H1 (cell line): ENCODE measurements at regions not wholly inside any gene's neighbourhood (a gene's known extent, or its start where the extent isn't known, plus 50 kb on each side); places are given as distances from the start of the nearest gene placed in this dataset.

ENCODE experiments used
- CTCF ChIA-PET: fragments of 300-600 bp; sonication (Branson Sonifier 250); formaldehyde crosslinking; loops from one replicate; lab custom pipeline; 2021; ENCODE audit not compliant: partially characterized antibody; lab: Charles Lee
- POLR2A ChIA-PET: fragments of 300-600 bp; sonication (Branson Sonifier 250); formaldehyde crosslinking; loops from one replicate; lab custom pipeline; 2021; ENCODE audit warnings: inconsistent platforms; ENCODE audit not compliant: partially characterized antibody; lab: Charles Lee
- DNase-seq, 2 experiments: peaks; one replicate each; pipeline versions ENCODE4 v3.0.0 to v3.0.0-alpha.2; 2010 to 2022; ENCODE audit warnings: low spot score in 2 of 2, low read depth in 1 of 2, mixed read lengths in 1 of 2
- FAIRE-seq: peaks from 2 replicates; lab custom pipeline; 2011; peaks lifted over from hg19 to GRCh38; lab: Jason Lieb, UNC
- H2AFZ ChIP-seq: 2 replicates; pipeline ENCODE4 v1.8.1; 2012; ENCODE audit warnings: low read length, inconsistent platforms
- H2AK5ac ChIP-seq: 2 replicates; pipeline ENCODE4 v1.6.1; 2013; ENCODE audit warnings: low read depth, low read length
- H2BK120ac ChIP-seq: replicated peaks from 2 replicates; pipeline ENCODE3; 2013; ENCODE audit warnings: low read depth, low read length, inconsistent platforms
- H2BK12ac ChIP-seq: 2 replicates; pipeline ENCODE4 v1.6.1; 2013; ENCODE audit warnings: low read depth, low read length
- H2BK15ac ChIP-seq: 2 replicates; pipeline ENCODE4 v1.6.1; 2013; ENCODE audit warnings: low read length
- H2BK20ac ChIP-seq: 2 replicates; pipeline ENCODE4 v1.6.1; 2013; ENCODE audit warnings: low read length
- H2BK5ac ChIP-seq: 2 replicates; pipeline ENCODE4 v1.6.1; 2013; ENCODE audit warnings: low read depth, low read length
- H3K14ac ChIP-seq: 2 replicates; pipeline ENCODE4 v1.6.1; 2013; ENCODE audit warnings: inconsistent platforms; ENCODE audit not compliant: insufficient read length
- H3K18ac ChIP-seq: 2 replicates; pipeline ENCODE4 v1.6.1; 2013; ENCODE audit warnings: low read length; ENCODE audit errors: extremely low read depth
- H3K23ac ChIP-seq: 2 replicates; pipeline ENCODE4 v1.6.1; 2013; ENCODE audit warnings: inconsistent platforms; ENCODE audit not compliant: insufficient read length
- H3K23me2 ChIP-seq: 2 replicates; pipeline ENCODE4 v1.6.1; 2013; ENCODE audit warnings: low read depth, low read length
- H3K27ac ChIP-seq: 2 replicates; pipeline ENCODE4 v1.6.1; 2011; ENCODE audit warnings: low read depth, low read length, inconsistent platforms
- H3K27me3 ChIP-seq, 4 experiments: replicated peaks in 1 of 4; 1 replicate in 1 of 4; 2 replicates in 3 of 4; pipeline versions ENCODE4 v1.6.1 to v1.8.1; 2011 to 2013; ENCODE audit warnings: low read length in 3 of 4, mild to moderate bottlenecking in 3 of 4, inconsistent platforms in 2 of 4, mixed read lengths in 2 of 4, moderate library complexity in 1 of 4; ENCODE audit not compliant: control insufficient read depth in 3 of 4, insufficient read depth in 3 of 4; ENCODE audit errors: extremely low read depth in 1 of 4
- H3K36me3 ChIP-seq, 4 experiments: 2 replicates each; pipeline versions ENCODE4 v1.6.1 to v1.8.1; 2011 to 2013; ENCODE audit warnings: mild to moderate bottlenecking in 4 of 4, low read length in 3 of 4, moderate library complexity in 2 of 4, control low read depth in 1 of 4, inconsistent platforms in 1 of 4; ENCODE audit not compliant: insufficient read depth in 4 of 4, control insufficient read depth in 2 of 4
- H3K4ac ChIP-seq: replicated peaks from 2 replicates; pipeline ENCODE3; 2013; ENCODE audit warnings: low read length, low read depth, mixed read lengths, inconsistent platforms; ENCODE audit not compliant: insufficient read length
- H3K4me1 ChIP-seq, 4 experiments: replicated peaks in 1 of 4; 1 replicate in 1 of 4; 2 replicates in 3 of 4; pipeline versions ENCODE4 v1.6.1 to v1.8.1; 2011 to 2013; ENCODE audit warnings: low read length in 3 of 4, inconsistent platforms in 2 of 4, mixed read lengths in 1 of 4; ENCODE audit not compliant: insufficient read depth in 4 of 4, control insufficient read depth in 3 of 4
- H3K4me2 ChIP-seq, 2 experiments: 2 replicates each; pipeline versions ENCODE4 v1.6.1 to v1.8.1; 2011 to 2013; ENCODE audit warnings: low read depth in 2 of 2, low read length in 2 of 2, control low read depth in 1 of 2, inconsistent platforms in 1 of 2, mild to moderate bottlenecking in 1 of 2; ENCODE audit not compliant: insufficient read depth in 1 of 2
- H3K4me3 ChIP-seq, 4 experiments: fragments of 200-600, 300-600 bp in 1 of 4; sonication (generic), shearing (Covaris generic), sonication (Bioruptor Twin) in 1 of 4; 2 replicates each; pipeline versions ENCODE4 v1.5.1 to v1.8.1; 2011 to 2016; ENCODE audit warnings: low read length in 4 of 4, low read depth in 3 of 4, control low read depth in 2 of 4, inconsistent platforms in 2 of 4, mild to moderate bottlenecking in 2 of 4, mixed read lengths in 1 of 4, moderate library complexity in 1 of 4; ENCODE audit not compliant: insufficient read depth in 2 of 4; ENCODE audit errors: extremely low read depth in 1 of 4
- H3K56ac ChIP-seq: replicated peaks from 2 replicates; pipeline ENCODE3; 2013; ENCODE audit warnings: low read depth, mild to moderate bottlenecking, mixed read lengths, low read length, inconsistent platforms; ENCODE audit not compliant: insufficient read length
- H3K79me1 ChIP-seq: 2 replicates; pipeline ENCODE4 v1.6.1; 2013; ENCODE audit warnings: low read depth, low read length, control low read depth
- H3K79me2 ChIP-seq, 2 experiments: 2 replicates each; pipeline versions ENCODE4 v1.6.1 to v1.8.1; 2012 to 2013; ENCODE audit warnings: low read length in 2 of 2, mild to moderate bottlenecking in 2 of 2, inconsistent platforms in 1 of 2; ENCODE audit not compliant: insufficient read depth in 2 of 2, control insufficient read depth in 1 of 2
- H3K9ac ChIP-seq, 4 experiments: replicated peaks in 1 of 4; 1 replicate in 1 of 4; 2 replicates in 3 of 4; pipeline versions ENCODE4 v1.6.1 to v1.8.1; 2011 to 2013; ENCODE audit warnings: low read depth in 3 of 4, low read length in 3 of 4, control low read depth in 2 of 4, mild to moderate bottlenecking in 2 of 4, moderate library complexity in 2 of 4, inconsistent platforms in 1 of 4; ENCODE audit errors: extremely low read depth in 1 of 4
- H3K9me3 ChIP-seq, 2 experiments: 2 replicates each; pipeline versions ENCODE4 v1.6.1 to v1.8.1; 2012 to 2013; ENCODE audit warnings: mild to moderate bottlenecking in 2 of 2, moderate library complexity in 2 of 2, control low read depth in 1 of 2, inconsistent platforms in 1 of 2, low read depth in 1 of 2, low read length in 1 of 2, mixed read lengths in 1 of 2; ENCODE audit not compliant: insufficient read depth in 2 of 2
- H4K20me1 ChIP-seq, 2 experiments: replicated peaks in 1 of 2; 2 replicates each; pipeline versions ENCODE3 to v1.8.1; 2011 to 2013; ENCODE audit warnings: inconsistent platforms in 2 of 2, low read length in 2 of 2, mild to moderate bottlenecking in 1 of 2; ENCODE audit not compliant: insufficient read depth in 2 of 2, control insufficient read depth in 1 of 2
- H4K5ac ChIP-seq: 2 replicates; pipeline ENCODE4 v1.6.1; 2013; ENCODE audit warnings: low read length, low read depth, mixed read lengths, inconsistent platforms; ENCODE audit not compliant: insufficient read length
- H4K8ac ChIP-seq: 2 replicates; pipeline ENCODE4 v1.8.0; 2013; ENCODE audit warnings: mild to moderate bottlenecking, moderate library complexity, low read length, inconsistent platforms; ENCODE audit not compliant: insufficient read depth; ENCODE audit errors: extremely low read depth
- H4K91ac ChIP-seq: replicated peaks from 2 replicates; pipeline ENCODE3; 2013; ENCODE audit warnings: low read length, mixed read lengths, inconsistent platforms; ENCODE audit not compliant: insufficient read length
- ATF2 ChIP-seq: IDR thresholded peaks from 2 replicates; pipeline ENCODE4 v1.6.1; 2012; ENCODE audit warnings: low read length, inconsistent platforms
- CREB1 ChIP-seq: IDR thresholded peaks from 2 replicates; pipeline ENCODE4 v1.6.1; 2012; ENCODE audit warnings: inconsistent platforms
- CTBP2 ChIP-seq: IDR thresholded peaks from 2 replicates; pipeline ENCODE4 v1.7.0; 2011; ENCODE audit warnings: borderline replicate concordance, mild to moderate bottlenecking, moderate library complexity, mixed read lengths, low read length; ENCODE audit not compliant: insufficient read depth, insufficient read length
- GABPA ChIP-seq: IDR thresholded peaks from 2 replicates; pipeline ENCODE4 v1.6.1; 2011; ENCODE audit warnings: mild to moderate bottlenecking, low read length, moderate library complexity, borderline replicate concordance; ENCODE audit not compliant: insufficient read depth
- KDM1A ChIP-seq: fragments of 200-600, 300-600 bp; sonication (generic); IDR thresholded peaks from 2 replicates; pipeline ENCODE4 v1.7.1; 2016; ENCODE audit warnings: mild to moderate bottlenecking, low read length, borderline replicate concordance
- KDM5A ChIP-seq: fragments of 200-600 bp; IDR thresholded peaks from 2 replicates; pipeline ENCODE4 v1.7.1; 2012; ENCODE audit warnings: mild to moderate bottlenecking, low read length, inconsistent platforms, mixed read lengths
- MAFK ChIP-seq: IDR thresholded peaks from 2 replicates; pipeline ENCODE4 v1.6.1; 2012; ENCODE audit warnings: low read depth, mild to moderate bottlenecking, improper control_type of control experiment, low read length
- NRF1 ChIP-seq: IDR thresholded peaks from 2 replicates; pipeline ENCODE4 v1.6.1; 2011; ENCODE audit warnings: mild to moderate bottlenecking, low read depth, low read length, improper control_type of control experiment
- POU5F1 ChIP-seq: IDR thresholded peaks from 2 replicates; pipeline ENCODE4 v1.6.1; 2011; ENCODE audit warnings: low read depth, mild to moderate bottlenecking, low read length, moderate library complexity
- RAD21 ChIP-seq, 2 experiments: IDR thresholded peaks in 1 of 2; conservative IDR thresholded peaks in 1 of 2; 2 replicates each; pipeline ENCODE4 v1.6.1; 2011; ENCODE audit warnings: low read depth in 2 of 2, low read length in 2 of 2, improper control_type of control experiment in 1 of 2, inconsistent platforms in 1 of 2, mild to moderate bottlenecking in 1 of 2, moderate library complexity in 1 of 2
- SIRT6 ChIP-seq: IDR thresholded peaks from one replicate; pipeline ENCODE4 v1.7.1; 2012; ENCODE audit warnings: low read length, inconsistent platforms
- SIX5 ChIP-seq: IDR thresholded peaks from 2 replicates; pipeline ENCODE4 v1.6.1; 2011; ENCODE audit warnings: mild to moderate bottlenecking, low read depth, low read length
- SP2 ChIP-seq: IDR thresholded peaks from 2 replicates; pipeline ENCODE4 v1.6.1; 2012; ENCODE audit warnings: mild to moderate bottlenecking, low read length, inconsistent platforms
- ZNF274 ChIP-seq: IDR thresholded peaks from 2 replicates; pipeline ENCODE4 v1.7.0; 2012; ENCODE audit warnings: low read length, borderline replicate concordance; ENCODE audit errors: extremely low read depth
- WGBS, 2 experiments: shearing (Covaris generic) in 1 of 2; methylation state at CpG; one replicate each; pipeline versions ENCODE4 v1.1.6 to v1.1.7; 2013 to 2015; ENCODE audit warnings: low lambda C conversion rate in 2 of 2, mixed read lengths in 2 of 2, inconsistent platforms in 1 of 2, low coverage in 1 of 2, missing lambda C conversion rate in 1 of 2; ENCODE audit not compliant: insufficient replicate concordance in 2 of 2, insufficient coverage in 1 of 2, insufficient read length in 1 of 2; ENCODE audit errors: extremely low coverage in 1 of 2, missing lambda C conversion rate in 1 of 2; 5-methylcytosine and 5-hydroxymethylcytosine counted together

GRCh38 chr6:140208286-140208685 lies 833.8 kb upstream of the CITED2 start:
- Histone ChIP-seq H3K79me1 (no peaks in the 10 kb centered on the region), H3K4ac (no peak overlapping the region), H3K9ac (no peak overlapping the region), H3K23ac (no peak overlapping the region), H3K36me3 (no peaks in the 10 kb centered on the region), H2BK15ac (no peak overlapping the region), H4K8ac (no peak overlapping the region), H3K56ac (no peak overlapping the region), H3K9me3 (no peaks in the 10 kb centered on the region), H4K91ac (no peak overlapping the region), H2BK120ac (no peak overlapping the region), H2AFZ (no peak overlapping the region), H4K5ac (no peak overlapping the region), H3K14ac (no peak overlapping the region), H2BK5ac (no peak overlapping the region), H2AK5ac (no peak overlapping the region), H3K27ac (no peak overlapping the region), H3K27me3 (no peaks in the 10 kb centered on the region), H3K4me2 (no peak overlapping the region), H2BK20ac (no peak overlapping the region), H3K18ac (no peak overlapping the region), H3K4me3 (no peak overlapping the region), H2BK12ac (no peak overlapping the region), H3K4me1 (no peaks in the 10 kb centered on the region; a peak in 1 of 7 replicates), H3K23me2 (no peaks in the 10 kb centered on the region), H3K79me2 (no peaks in the 10 kb centered on the region), H4K20me1 (no peaks in the 10 kb centered on the region)
- ChIA-PET CTCF (interaction anchor here (0.6 kb wide), 1 partner anchor 26 kb away, joined by 3 read pairs; no protein-coding TSS in a partner anchor), POLR2A (no interaction called here)
- DNase-seq (no peak), FAIRE-seq (no peak)
- 93 to 100% methylated on average over 1 to 5 of the region's 5 CpGs for WGBS, 2 experiments
- no peak for TF ChIP-seq SP2
- TF ChIP-seq SIRT6, result no peak
- TF ChIP-seq SIX5, result no peak
- TF ChIP-seq GABPA, result no peak
- no peak for TF ChIP-seq NRF1
- TF ChIP-seq POU5F1, result no peak
- TF ChIP-seq ATF2, result no peak
- no peak for TF ChIP-seq CREB1
- no peak for TF ChIP-seq CTBP2
- no peak for TF ChIP-seq KDM1A
- no peak for TF ChIP-seq KDM5A
- no peak for TF ChIP-seq MAFK
- TF ChIP-seq RAD21 (IDR thresholded peaks at IDR 0.05 in 1 of 2, conservative IDR thresholded peaks at IDR 0.05 in 1 of 2; ENCODE audit: low read depth in 2 of 2, low read length in 2 of 2), result no peak
- no peak for TF ChIP-seq ZNF274
